SK-N-SH (cell line): ENCODE measurements at regions not wholly inside any gene's neighbourhood (a gene's known extent, or its start where the extent isn't known, plus 50 kb on each side); places are given as distances from the start of the nearest gene placed in this dataset.

ENCODE experiments used
- CTCF ChIP-seq: fragments of 200-600 bp; sonication (generic); IDR thresholded peaks from 2 replicates; pipeline ENCODE4 v1.6.1; 2017; ENCODE audit warnings: antibody characterized with exemption, mild to moderate bottlenecking, moderate library complexity
- MAX ChIP-seq: IDR thresholded peaks from 2 replicates; pipeline ENCODE4 v1.4.0; 2012; ENCODE audit warnings: low read depth

GRCh38 chr3:89947337-89947954, 840.0 kb downstream of the EPHA3 start:
- TF ChIP-seq MAX: no peak
- no peak for TF ChIP-seq CTCF
